K562 (cell line): ENCODE measurements at regions not wholly inside any gene's neighbourhood (a gene's known extent, or its start where the extent isn't known, plus 50 kb on each side); places are given as distances from the start of the nearest gene placed in this dataset.

Source experiments
- ATF7 ChIP-seq: fragments of 450-650 bp; IDR thresholded peaks from 2 replicates; pipeline ENCODE4 v1.7.1; 2014; ENCODE audit warnings: mild to moderate bottlenecking, moderate library complexity
- CBX3 ChIP-seq, 2 experiments: IDR thresholded peaks; 1 replicate in 1 of 2; 2 replicates in 1 of 2; pipeline ENCODE4 v1.6.1; 2012; ENCODE audit warnings: inconsistent platforms in 2 of 2, low read length in 2 of 2, borderline replicate concordance in 1 of 2, control low read depth in 1 of 2
- NFE2L1 ChIP-seq: fragments of 450-650 bp; IDR thresholded peaks from 2 replicates; pipeline ENCODE4 v1.6.1; 2016; ENCODE audit warnings: missing genetic modification characterization, low read depth, mild to moderate bottlenecking, missing compliant biosample characterization, moderate library complexity, borderline replicate concordance
- PBX2 ChIP-seq, 2 experiments: IDR thresholded peaks in 1 of 2; conservative IDR thresholded peaks in 1 of 2; 2 replicates each; pipeline ENCODE4 v1.6.1; 2016; ENCODE audit warnings: low read depth in 2 of 2, mild to moderate bottlenecking in 1 of 2, missing compliant biosample characterization in 1 of 2, missing genetic modification characterization in 1 of 2, moderate library complexity in 1 of 2
- PCBP1 ChIP-seq: fragments of 200-400 bp; formaldehyde crosslinking; IDR thresholded peaks from 2 replicates; pipeline ENCODE4 v1.6.1; 2018; ENCODE audit warnings: mild to moderate bottlenecking, low read depth, low read length; ENCODE audit not compliant: poor library complexity, severe bottlenecking
- POLR3G ChIP-seq: IDR thresholded peaks from 2 replicates; pipeline ENCODE4 v1.6.1; 2011; ENCODE audit not compliant: insufficient read length, insufficient replicate concordance; ENCODE audit errors: extremely low read depth
- ZNF174 ChIP-seq: fragments of 250-450 bp; sonication (Bioruptor Pico); IDR thresholded peaks from 2 replicates; pipeline ENCODE4 v1.4.0; 2020; ENCODE audit warnings: mild to moderate bottlenecking
- ZNF212 ChIP-seq: fragments of 450-650 bp; formaldehyde crosslinking; IDR thresholded peaks from 2 replicates; pipeline ENCODE4 v1.4.0; 2020; ENCODE audit warnings: mild to moderate bottlenecking
- ZNF318 ChIP-seq, 2 experiments: fragments of 450-650 bp; IDR thresholded peaks; 2 replicates each; pipeline ENCODE4 v1.6.1; 2016; ENCODE audit warnings: mild to moderate bottlenecking in 2 of 2, borderline replicate concordance in 1 of 2, low read depth in 1 of 2, moderate library complexity in 1 of 2
- ZNF512 ChIP-seq: IDR thresholded peaks from 2 replicates; pipeline ENCODE4 v1.6.1; 2016; ENCODE audit warnings: missing genetic modification characterization, missing compliant biosample characterization
- ZNF586 ChIP-seq: fragments of 450-650 bp; formaldehyde crosslinking; conservative IDR thresholded peaks from 2 replicates; pipeline ENCODE4 v1.4.0; 2020; ENCODE audit warnings: mild to moderate bottlenecking, moderate library complexity
- ZNF655 ChIP-seq: fragments of 250-450 bp; sonication (Bioruptor Pico); IDR thresholded peaks from 2 replicates; pipeline ENCODE4 v1.5.0; 2021

GRCh38 chr21:35204850-35205541 is 155.9 kb upstream of the RUNX1 start (continued):
- TF ChIP-seq POLR3G (no peak), PBX2 (CRISPR knock-in tag; IDR thresholded peaks at IDR 0.05; ENCODE audit: low read depth) (no peak), PBX2 (tag; conservative IDR thresholded peaks at IDR 0.05; ENCODE audit: low read depth) (no peak), ZNF212 (CRISPR knock-in tag) (no peak), ZNF655 (CRISPR knock-in tag) (no peak), ZNF512 (tag) (no peak), NFE2L1 (tag) (no peak), ZNF318 (IDR thresholded peaks at IDR 0.05; ENCODE audit: borderline replicate concordance in 1 of 2, low read depth in 1 of 2) (no peak), ZNF174 (CRISPR knock-in tag) (no peak), CBX3 (IDR thresholded peaks at IDR 0.05; ENCODE audit: borderline replicate concordance in 1 of 2, low read length in 2 of 2) (no peak), PCBP1 (no peak), ZNF586 (no peak), ATF7 (no peak; the same call in 1 of the 2 replicates)
